Chondrocyte (in vitro differentiated cells): ENCODE measurements at regions not wholly inside any gene's neighbourhood (a gene's known extent, or its start where the extent isn't known, plus 50 kb on each side); places are given as distances from the start of the nearest gene placed in this dataset.

ENCODE experiments used
- DNase-seq: peaks from one replicate; pipeline ENCODE4 v3.0.0; 2021; ENCODE audit warnings: mixed read lengths, low spot score
- H3K27ac Mint-ChIP-seq: one replicate; pipeline ENCODE4 v1.8.0; 2021; ENCODE audit warnings: mild to moderate bottlenecking, moderate library complexity, mixed read lengths; ENCODE audit not compliant: unreplicated experiment
- H3K27me3 Mint-ChIP-seq: 2 replicates; pipeline ENCODE4 v1.8.0; 2021; ENCODE audit warnings: low read depth, mixed read lengths
- H3K36me3 Mint-ChIP-seq: 2 replicates; pipeline ENCODE4 v1.8.0; 2021; ENCODE audit warnings: low read depth, mixed read lengths
- H3K4me1 Mint-ChIP-seq: 2 replicates; pipeline ENCODE4 v1.8.0; 2021; ENCODE audit warnings: low read depth, mild to moderate bottlenecking, mixed read lengths
- H3K4me3 Mint-ChIP-seq: one replicate; pipeline ENCODE4 v1.8.0; 2021; ENCODE audit warnings: mild to moderate bottlenecking, moderate library complexity, mixed read lengths; ENCODE audit not compliant: unreplicated experiment
- H3K9me3 Mint-ChIP-seq: 2 replicates; pipeline ENCODE4 v1.8.0; 2021; ENCODE audit warnings: low read depth, mixed read lengths
- TF ChIP-seq, protein P1 (sequence below): fragments of 200-600 bp; sonication (generic); IDR thresholded peaks from 2 replicates; pipeline ENCODE4 v1.5.0; 2021; ENCODE audit warnings: antibody characterized with exemption, mild to moderate bottlenecking, moderate library complexity

DNA sequence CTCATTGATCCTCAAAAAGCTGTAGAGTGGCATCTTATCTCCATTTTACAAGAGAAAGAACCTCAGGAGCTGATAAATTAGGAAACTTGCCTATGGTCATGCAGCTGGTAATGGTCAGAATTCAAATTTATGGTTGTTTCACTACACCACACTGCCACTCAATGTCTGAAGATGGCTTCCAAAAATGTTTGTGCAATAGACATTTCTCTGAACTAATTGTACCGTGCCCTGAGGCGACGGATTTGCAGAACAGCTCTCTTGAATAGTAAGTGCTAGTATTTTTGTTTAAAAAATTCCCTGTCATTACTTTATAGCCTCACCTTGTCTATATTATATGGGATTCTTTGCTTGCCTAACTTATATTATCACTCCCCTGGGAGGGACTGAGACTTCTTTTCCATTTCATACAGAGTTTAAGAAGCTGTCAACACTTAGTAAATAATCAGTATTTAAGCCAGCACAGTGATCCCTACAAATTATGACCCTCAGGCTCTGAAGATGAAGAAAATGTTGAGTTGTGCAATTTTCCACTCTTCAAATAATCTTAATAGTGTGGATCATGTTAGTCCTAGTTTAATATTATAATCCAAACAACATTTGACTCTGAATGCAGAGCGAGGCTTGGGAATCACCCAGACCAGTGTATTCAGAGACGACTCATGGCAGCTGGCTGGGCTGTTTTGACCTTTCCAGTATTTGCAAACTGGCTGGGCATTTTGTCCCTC, 346.6 kb downstream of the PTEN start:
- Mint-ChIP-seq H3K9me3 (no peaks in the 10 kb centered on the region), H3K36me3 (no peaks in the 10 kb centered on the region)
- no peak for DNase-seq

DNA sequence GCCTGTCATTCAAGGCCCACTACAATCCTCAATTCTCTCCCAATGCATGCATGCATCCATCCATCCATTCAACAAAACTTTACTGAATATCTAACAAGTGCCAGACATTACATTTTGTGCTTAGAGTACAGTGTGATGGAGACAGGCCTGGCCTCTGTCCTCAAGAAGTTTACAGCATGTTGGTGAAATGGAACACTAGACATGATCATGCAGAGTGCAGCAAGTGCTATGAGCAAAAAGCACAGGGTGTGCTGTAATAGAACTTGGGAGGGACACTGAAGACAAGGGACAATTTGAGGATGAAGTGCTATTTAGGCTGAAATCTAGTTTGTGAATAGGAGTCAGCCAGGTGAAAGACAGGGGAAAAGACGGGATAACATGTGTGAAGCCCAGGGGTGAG, 347.8 kb downstream of the PTEN start:
- H3K4me1 Mint-ChIP-seq, result no peaks in the 10 kb centered on the region
- no peaks in the 10 kb centered on the region for H3K9me3 Mint-ChIP-seq
- no peak overlapping the region for H3K4me3 Mint-ChIP-seq
- TF ChIP-seq, protein P1, sequence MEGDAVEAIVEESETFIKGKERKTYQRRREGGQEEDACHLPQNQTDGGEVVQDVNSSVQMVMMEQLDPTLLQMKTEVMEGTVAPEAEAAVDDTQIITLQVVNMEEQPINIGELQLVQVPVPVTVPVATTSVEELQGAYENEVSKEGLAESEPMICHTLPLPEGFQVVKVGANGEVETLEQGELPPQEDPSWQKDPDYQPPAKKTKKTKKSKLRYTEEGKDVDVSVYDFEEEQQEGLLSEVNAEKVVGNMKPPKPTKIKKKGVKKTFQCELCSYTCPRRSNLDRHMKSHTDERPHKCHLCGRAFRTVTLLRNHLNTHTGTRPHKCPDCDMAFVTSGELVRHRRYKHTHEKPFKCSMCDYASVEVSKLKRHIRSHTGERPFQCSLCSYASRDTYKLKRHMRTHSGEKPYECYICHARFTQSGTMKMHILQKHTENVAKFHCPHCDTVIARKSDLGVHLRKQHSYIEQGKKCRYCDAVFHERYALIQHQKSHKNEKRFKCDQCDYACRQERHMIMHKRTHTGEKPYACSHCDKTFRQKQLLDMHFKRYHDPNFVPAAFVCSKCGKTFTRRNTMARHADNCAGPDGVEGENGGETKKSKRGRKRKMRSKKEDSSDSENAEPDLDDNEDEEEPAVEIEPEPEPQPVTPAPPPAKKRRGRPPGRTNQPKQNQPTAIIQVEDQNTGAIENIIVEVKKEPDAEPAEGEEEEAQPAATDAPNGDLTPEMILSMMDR, result no peak
- no peaks in the 10 kb centered on the region for H3K36me3 Mint-ChIP-seq
- H3K27ac Mint-ChIP-seq, result no peak overlapping the region
- no peak for DNase-seq
- no peaks in the 10 kb centered on the region for H3K27me3 Mint-ChIP-seq

More for the DNA sequence above, 346.6 kb downstream of the PTEN start:
- Mint-ChIP-seq H3K27ac (no peak overlapping the region), H3K27me3 (no peaks in the 10 kb centered on the region), H3K4me3 (no peak overlapping the region), H3K4me1 (no peaks in the 10 kb centered on the region)
- TF ChIP-seq, protein P1, result no peak

DNA sequence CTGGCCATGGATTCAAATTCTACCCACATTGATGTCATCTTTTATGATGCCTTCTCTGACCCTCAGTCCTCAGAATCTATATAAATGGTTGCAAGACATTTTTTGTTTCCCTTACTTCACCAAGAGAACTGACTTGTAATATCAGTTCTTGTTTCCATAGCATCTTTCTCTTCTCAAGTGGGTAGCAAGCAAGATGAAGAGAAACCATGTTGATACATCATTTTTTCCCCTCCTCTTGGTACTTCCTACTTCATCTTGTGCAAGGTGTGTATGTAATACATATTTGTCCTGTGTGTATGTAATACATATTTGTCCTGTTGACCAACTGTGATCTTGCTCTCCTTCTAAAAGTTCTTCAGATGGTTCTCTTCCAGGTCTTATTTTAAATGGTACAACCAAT, 348.6 kb downstream of the PTEN start:
- TF ChIP-seq, protein P1, result no peak
- Mint-ChIP-seq H3K9me3 (no peaks in the 10 kb centered on the region), H3K36me3 (no peaks in the 10 kb centered on the region), H3K27me3 (no peaks in the 10 kb centered on the region), H3K4me3 (no peak overlapping the region), H3K27ac (no peak overlapping the region), H3K4me1 (no peaks in the 10 kb centered on the region)
- no peak for DNase-seq

DNA sequence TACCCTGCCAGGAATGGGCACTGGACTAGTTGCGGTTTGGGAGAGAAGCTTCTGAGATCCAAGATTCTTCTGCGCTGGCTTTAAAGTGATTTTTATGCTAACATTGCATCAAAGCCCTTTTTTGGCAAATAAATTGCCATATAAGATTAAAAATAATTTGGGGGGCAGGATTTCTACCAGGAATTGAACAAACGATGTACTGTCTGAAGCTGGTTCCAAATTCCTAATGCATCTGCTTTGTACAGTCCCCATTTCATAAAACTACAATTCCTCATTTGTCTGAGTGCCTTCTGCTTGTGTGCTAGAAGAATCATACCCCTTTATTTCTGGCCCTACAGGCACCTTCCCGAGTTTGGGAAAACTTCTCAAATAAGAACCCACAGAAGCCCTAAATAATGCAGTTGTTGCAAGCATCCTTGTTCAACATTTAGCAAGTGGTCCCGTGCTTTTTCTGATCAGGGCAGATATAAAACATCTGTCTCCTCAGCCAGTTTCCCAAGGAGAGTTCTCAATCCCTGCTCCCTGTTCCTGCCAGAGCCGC, 349.7 kb downstream of the PTEN start:
- H3K36me3 Mint-ChIP-seq, result no peaks in the 10 kb centered on the region
- H3K4me3 Mint-ChIP-seq, result no peak overlapping the region
- TF ChIP-seq, protein P1, result no peak
- H3K4me1 Mint-ChIP-seq, result no peaks in the 10 kb centered on the region
- H3K9me3 Mint-ChIP-seq, result no peaks in the 10 kb centered on the region
- H3K27ac Mint-ChIP-seq, result no peak overlapping the region
- H3K27me3 Mint-ChIP-seq, result no peaks in the 10 kb centered on the region
- no peak for DNase-seq

DNA sequence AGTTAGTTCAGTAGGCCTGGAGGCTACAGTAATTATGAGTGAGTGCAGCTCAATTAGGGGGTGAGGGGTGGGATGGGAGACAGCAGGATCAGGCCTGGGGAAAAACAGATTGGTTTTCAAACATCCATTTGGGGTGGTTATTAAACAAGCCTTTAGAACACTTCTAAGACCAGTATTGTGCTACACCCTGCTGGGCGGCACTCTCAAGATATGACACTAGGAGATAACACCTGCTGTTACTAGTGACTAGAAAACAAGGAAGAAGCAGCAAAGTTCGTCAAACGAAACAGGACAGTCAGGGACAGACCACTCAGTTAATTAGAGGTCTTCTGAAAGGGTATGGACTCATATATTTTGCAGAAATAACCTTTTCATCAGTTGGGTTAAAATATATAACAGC, 353.6 kb downstream of the PTEN start:
- H3K27ac Mint-ChIP-seq, result no peak overlapping the region
- DNase-seq, result no peak
- H3K4me3 Mint-ChIP-seq, result no peak overlapping the region
- H3K36me3 Mint-ChIP-seq, result no peaks in the 10 kb centered on the region
- no peaks in the 10 kb centered on the region for H3K27me3 Mint-ChIP-seq
- no peaks in the 10 kb centered on the region for H3K4me1 Mint-ChIP-seq
- TF ChIP-seq, protein P1, result no peak
- no peaks in the 10 kb centered on the region for H3K9me3 Mint-ChIP-seq
